ENCODE measurements at regions not wholly inside any gene's neighbourhood (a gene's known extent, or its start where the extent isn't known, plus 50 kb on each side); places are given as distances from the start of the nearest gene placed in this dataset.

- no peak overlapping the region for H3K4me3 ChIP-seq (ENCODE audit: low read depth, low read length)
- no peak for DNase-seq (ENCODE audit: low read depth, low spot score)
- CTCF ChIA-PET, result no interaction called here
- no peak for TF ChIP-seq CTCF (IDR thresholded peaks at IDR 0.05; ENCODE audit: insufficient read depth, low read length, missing control alignments)
- POLR2A ChIA-PET, result no interaction called here
Measured at GRCh38 chr1:14437417-14437918, 161.0 kb upstream of the KAZN start.

DNA sequence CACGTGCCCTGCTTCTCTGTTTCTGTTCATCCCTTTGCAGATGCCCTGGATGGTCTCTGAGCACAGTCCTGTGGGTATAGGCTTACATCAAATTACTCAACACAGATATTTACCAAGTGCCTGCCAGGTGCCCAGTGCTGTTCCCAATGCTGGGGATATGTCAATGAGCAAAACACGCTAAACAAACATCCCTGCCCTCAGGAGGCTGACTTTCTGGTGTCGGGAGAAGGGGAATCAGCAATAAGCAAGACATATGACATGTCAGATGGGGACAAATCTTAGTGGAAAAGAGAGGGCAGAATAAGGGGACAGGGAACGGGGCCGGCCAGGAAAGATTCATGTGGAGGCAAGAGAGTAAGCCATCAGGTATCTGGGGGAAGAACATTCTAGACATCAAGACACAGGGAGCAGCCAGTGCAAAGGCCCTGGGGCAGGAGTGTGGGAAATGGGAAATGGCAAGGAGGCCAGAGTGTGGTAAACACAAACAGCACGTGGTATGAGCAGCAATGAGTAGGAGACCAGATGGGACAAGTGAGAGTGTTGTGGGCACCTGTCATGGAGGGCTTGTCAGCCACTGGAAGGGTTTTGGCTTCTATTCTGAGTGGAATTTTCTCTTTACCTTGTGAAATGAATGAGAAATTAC lies 160.2 kb upstream of the KAZN start:
- DNase-seq (ENCODE audit: low read depth, low spot score), result no peak
- CTCF ChIA-PET, result no interaction called here
- TF ChIP-seq CTCF (IDR thresholded peaks at IDR 0.05; ENCODE audit: insufficient read depth, low read length, missing control alignments), result no peak
- POLR2A ChIA-PET, result no interaction called here
- H3K4me3 ChIP-seq (ENCODE audit: low read depth, low read length), result no peak overlapping the region

DNA sequence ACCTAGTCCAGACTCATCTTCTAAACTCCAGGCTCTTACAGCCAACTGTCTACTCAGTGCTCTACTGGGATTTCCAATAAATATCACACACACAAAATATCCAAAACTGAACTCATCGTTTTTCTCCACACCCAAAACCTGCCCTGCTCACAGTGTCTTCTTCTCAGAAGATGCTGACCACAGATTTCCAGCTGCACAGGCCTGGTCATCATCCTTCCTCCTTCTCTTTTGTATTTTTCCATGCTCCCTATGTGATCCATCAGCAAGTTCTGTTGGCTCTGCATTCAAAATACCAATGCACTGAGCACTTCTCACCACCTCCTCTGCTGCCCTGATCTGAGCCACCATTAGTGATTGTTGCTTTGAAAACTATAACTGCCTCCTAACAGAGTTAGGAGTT lies 159.5 kb upstream of the KAZN start:
- CTCF ChIA-PET, result no interaction called here

GRCh38 chr1:14440166-14440565 lies 158.3 kb upstream of the KAZN start:
- no peak for DNase-seq (ENCODE audit: low read depth, low spot score)
- CTCF ChIA-PET, result no interaction called here
- no peak for TF ChIP-seq CTCF (IDR thresholded peaks at IDR 0.05; ENCODE audit: insufficient read depth, low read length, missing control alignments)
- POLR2A ChIA-PET, result no interaction called here
- no peak overlapping the region for H3K4me3 ChIP-seq (ENCODE audit: low read depth, low read length)

More for the DNA sequence above, 159.5 kb upstream of the KAZN start:
- no peak for DNase-seq (ENCODE audit: low read depth, low spot score)
- POLR2A ChIA-PET, result no interaction called here
- no peak overlapping the region for H3K4me3 ChIP-seq (ENCODE audit: low read depth, low read length)
- no peak for TF ChIP-seq CTCF (IDR thresholded peaks at IDR 0.05; ENCODE audit: insufficient read depth, low read length, missing control alignments)

DNA sequence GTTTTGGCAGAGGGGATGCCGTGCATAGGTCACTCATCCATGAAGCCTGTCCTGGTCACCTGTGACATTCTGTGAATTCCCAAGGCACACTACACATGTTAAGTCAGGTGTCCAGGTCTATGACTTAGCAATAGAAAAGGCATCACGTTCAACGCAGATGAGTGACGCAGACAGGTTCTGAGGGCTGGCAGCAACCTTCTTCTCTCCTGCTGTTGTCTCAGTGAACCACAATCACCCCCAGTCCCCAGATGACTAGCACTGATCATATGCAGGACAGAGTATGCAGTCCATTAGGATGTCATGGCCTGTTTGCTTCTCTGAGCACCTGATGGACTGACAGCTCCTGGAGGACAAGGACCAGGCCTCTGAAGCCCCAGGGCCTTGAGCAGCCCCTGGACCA lies 157.8 kb upstream of the KAZN start:
- no peak for DNase-seq (ENCODE audit: low read depth, low spot score)
- no peak overlapping the region for H3K4me3 ChIP-seq (ENCODE audit: low read depth, low read length)
- TF ChIP-seq CTCF (IDR thresholded peaks at IDR 0.05; ENCODE audit: insufficient read depth, low read length, missing control alignments), result no peak
- CTCF ChIA-PET, result no interaction called here
- POLR2A ChIA-PET, result interaction anchor here (2.5 kb wide), 1 partner anchor 46 kb away, joined by 13 read pairs; no protein-coding TSS in a partner anchor

DNA sequence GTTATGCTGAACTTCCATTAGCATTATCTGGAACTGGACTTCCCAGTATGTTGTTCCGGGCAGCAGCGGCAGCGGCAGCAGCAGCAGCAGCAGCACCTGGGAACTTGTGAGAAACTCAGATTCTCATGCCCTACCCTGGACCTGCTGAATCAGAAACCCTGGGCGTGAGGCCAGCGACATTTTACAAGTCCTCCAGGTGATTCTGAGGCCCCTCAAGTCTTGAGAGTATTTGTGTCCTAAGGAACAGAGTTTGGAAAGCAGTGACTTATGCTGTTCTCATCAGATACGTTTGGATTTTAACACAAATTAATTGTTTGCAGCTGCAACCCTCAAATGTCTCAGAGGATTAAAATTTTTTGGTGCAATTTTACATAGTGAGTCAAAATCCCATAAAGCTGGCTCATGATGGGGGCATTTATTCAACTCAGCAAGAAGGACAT lies 157.2 kb upstream of the KAZN start:
- POLR2A ChIA-PET, result interaction anchor here (0.8 to 2.5 kb wide), 2 partner anchors 37 to 46 kb away, joined by 3 to 13 read pairs; no protein-coding TSS in a partner anchor
- H3K4me3 ChIP-seq (ENCODE audit: low read depth, low read length), result no peak overlapping the region
- TF ChIP-seq CTCF (IDR thresholded peaks at IDR 0.05; ENCODE audit: insufficient read depth, low read length, missing control alignments), result no peak
- DNase-seq (ENCODE audit: low read depth, low spot score), result peak; percentile 34
- CTCF ChIA-PET, result no interaction called here
